Right ventricle myocardium inferior (tissue), 1 donor: ENCODE measurements at regions not wholly inside any gene's neighbourhood (a gene's known extent, or its start where the extent isn't known, plus 50 kb on each side); places are given as distances from the start of the nearest gene placed in this dataset.

Experiments
- ATAC-seq: fragments of 200-7000 bp; cut with Tn5 transposase; one replicate; pipeline ENCODE4 v1.9.1; 2020; ENCODE audit warnings: mild to moderate bottlenecking, moderate library complexity
- DNase-seq: peaks from one replicate; pipeline ENCODE4 v3.0.0; 2021; ENCODE audit errors: missing footprints
- intact Hi-C: fragments of 100-400 bp; cut with DNase I; formaldehyde crosslinking; loops from one replicate; pipeline ENCODE4 v1.11.0; 2022
- donor health status: DM: no; HTN: yes; CAD: no; lungs with severe emphysema.

- no peak for DNase-seq
- no peak for ATAC-seq
- intact Hi-C loops = loop anchor here (2.0 to 5.0 kb wide), 3 partner anchors 101 to 301 kb away; partner anchors contain the start of gene GATA6
These were observed 50.2 kb upstream of the CTAGE1 start for GRCh38 chr18:22467760-22468553.

DNA sequence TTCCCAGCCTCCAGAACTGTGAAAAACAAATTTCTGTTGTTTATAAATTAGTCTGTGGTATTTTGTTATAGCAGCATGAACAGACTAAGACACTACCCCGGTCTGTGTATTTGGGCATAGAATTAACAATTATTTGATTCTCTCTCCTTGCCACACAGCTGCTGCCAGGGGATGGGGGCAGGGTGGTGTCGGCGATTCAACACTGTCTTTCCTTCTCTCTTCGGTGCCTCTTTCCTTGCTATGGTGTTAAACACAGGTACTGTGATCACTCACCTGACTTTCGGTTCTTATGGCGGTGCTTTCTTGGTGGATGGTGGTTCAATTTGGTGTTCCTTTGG lies 50.8 kb upstream of the CTAGE1 start:
- intact Hi-C loops = loop anchor here (5.0 kb wide), 2 partner anchors 101 to 301 kb away; partner anchors contain the start of gene GATA6
- DNase-seq (no peak), ATAC-seq (no peak)

GRCh38 chr18:22469061-22469734 lies 51.5 kb upstream of the CTAGE1 start:
- no peak for ATAC-seq
- no peak for DNase-seq
- intact Hi-C loops = loop anchor here (5.0 kb wide), 2 partner anchors 102 to 302 kb away; partner anchors contain the start of gene GATA6

- no peak for ATAC-seq
- no peak for DNase-seq
- intact Hi-C loops = loop anchor here (5.0 kb wide), 3 partner anchors 103 to 303 kb away; partner anchors contain the start of gene GATA6
These were observed 52.2 kb upstream of the CTAGE1 start for GRCh38 chr18:22469926-22470247.

DNA sequence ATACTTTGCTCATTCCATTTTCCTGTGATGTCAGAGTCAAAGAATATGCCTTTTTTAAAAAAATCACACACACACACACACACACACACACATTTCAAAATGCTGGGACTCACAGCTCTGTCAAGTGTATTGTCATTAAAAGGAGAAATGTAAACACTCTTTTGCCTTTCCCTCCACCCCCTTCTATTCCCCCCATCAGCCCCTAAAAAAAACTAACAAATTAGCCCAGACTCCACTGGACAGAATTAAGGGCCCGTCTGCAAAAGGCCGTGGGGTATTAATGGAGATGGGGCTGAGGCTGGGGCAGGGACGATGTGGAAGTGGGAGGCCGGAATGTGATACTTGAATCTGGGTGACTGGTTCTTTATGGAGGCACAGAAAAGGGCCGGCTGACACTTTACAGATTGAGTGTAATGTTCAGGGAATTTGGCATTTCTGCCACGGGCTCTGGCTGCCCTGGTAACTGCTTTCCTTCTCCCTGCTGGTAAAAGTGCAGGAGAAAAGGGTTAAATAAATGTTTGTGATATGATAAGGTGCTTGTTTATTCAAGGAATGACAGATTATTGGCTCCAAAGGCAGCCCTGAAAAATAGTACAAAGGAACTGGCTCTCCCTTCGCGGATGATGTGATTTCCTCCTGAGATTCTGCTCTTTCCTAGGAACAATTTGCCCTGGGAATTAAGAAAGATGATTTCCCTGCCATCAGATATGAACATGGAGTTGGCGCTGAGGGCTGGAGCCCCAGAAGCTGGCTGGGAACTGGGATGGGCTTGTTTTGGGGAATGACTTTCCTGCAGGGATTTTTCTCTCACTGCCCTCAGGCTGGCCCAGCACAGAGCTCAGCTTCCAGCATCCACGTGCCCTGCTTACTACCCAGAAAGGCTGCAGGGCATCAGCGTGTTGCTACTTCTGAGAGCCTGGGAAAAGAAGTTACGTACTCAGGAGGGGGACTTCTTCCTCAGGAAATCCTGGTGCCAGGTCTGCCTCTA lies 52.8 kb upstream of the CTAGE1 start:
- intact Hi-C loops = loop anchor here (1.0 to 5.0 kb wide), 2 partner anchors 90 to 123 kb away; no protein-coding TSS in a partner anchor
- peak; percentile 32 for ATAC-seq
- DNase-seq = no peak

DNA sequence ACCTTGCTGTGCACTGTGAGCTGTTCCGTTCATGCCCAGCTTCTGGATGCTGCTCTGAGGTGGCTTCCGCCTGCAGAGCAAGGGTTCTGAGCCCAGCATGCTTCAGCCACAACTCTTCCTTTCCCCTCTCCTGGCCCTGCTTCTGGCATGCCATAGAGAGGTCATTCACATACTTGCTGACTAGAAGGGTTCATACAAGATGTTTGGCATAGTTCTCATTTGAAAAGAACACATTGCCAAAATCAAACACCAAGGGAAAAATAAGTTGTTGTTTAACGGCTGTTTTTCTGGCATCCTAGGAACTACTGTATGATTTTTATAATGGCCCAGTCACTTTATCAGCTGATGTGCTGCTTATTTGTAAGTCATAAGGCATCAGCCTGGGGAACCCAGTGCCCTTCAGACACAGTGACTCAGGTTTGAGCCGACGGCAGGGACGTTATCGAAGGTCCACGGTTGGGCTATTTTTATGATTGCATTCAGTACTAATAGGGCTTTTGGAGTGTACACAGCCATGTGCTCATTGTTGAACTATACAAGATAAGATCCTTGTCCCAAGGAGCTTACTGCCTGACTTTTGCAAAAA lies 53.9 kb upstream of the CTAGE1 start:
- intact Hi-C loops = loop anchor here (1.0 to 5.0 kb wide), 2 partner anchors 89 to 124 kb away; no protein-coding TSS in a partner anchor
- peak; percentile 94 for ATAC-seq
- peak; percentile 81 for DNase-seq

GRCh38 chr18:22473366-22473765 lies 55.7 kb upstream of the CTAGE1 start:
- no peak for DNase-seq
- ATAC-seq = no peak
- intact Hi-C loops = loop anchor here (5.0 kb wide), 1 partner anchor 126 kb away; no protein-coding TSS in a partner anchor

DNA sequence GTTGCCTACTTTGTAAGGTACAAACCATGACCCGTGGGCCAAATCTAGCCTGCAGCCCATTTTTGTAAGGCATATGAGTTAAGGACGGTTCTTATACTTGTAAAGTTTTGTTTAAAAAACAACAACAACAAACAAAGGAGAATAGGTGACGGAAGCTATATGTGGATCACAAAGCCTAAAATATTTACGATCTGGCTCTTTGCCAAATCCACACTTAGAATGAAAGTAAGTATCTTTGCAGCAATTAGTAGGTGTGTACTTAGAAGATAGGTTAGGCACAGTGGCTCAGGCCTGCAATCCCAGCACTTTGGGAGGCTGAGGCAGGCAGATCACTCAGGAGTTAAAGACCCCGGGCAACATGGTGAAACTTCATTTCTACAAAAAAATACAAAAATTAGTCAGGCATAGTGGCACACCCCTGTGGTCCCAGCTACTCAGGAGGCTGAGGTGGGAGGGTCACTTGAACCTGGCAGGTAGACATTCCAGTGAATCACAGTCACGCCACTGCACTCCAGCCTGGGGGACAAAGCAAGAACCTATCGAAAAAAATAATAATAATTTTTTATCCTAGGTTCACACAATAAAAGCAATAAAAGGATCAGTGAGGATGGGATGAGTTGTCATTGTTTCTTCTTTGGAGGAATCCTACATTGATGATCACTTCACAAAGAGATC lies 57.8 kb upstream of the CTAGE1 start:
- ATAC-seq = no peak
- DNase-seq = no peak
- intact Hi-C loops = no loop called here

GRCh38 chr18:22477222-22477621 lies 59.5 kb upstream of the CTAGE1 start:
- no peak for DNase-seq
- no peak for ATAC-seq
- intact Hi-C loops = no loop called here

DNA sequence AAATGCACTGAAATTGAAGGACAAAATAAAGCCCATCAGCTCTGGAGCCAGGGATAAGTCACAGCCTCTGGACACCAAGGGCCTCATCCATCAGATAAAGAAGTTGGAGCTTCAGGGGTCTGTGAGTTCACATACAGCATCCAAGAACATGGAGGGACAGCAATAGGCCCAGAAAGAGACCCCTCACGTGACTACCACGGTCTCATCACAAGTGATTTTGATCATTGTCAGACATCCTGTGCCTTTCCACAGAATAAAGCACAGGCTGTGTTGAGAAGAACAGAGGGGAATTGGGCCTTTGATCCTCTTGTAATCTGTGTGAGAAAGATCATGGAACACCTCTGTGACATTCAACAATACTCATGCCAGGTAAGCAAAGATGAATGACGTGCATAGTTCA lies 65.2 kb upstream of the CTAGE1 start:
- intact Hi-C loops = no loop called here
- ATAC-seq (no peak), DNase-seq (no peak)

DNA sequence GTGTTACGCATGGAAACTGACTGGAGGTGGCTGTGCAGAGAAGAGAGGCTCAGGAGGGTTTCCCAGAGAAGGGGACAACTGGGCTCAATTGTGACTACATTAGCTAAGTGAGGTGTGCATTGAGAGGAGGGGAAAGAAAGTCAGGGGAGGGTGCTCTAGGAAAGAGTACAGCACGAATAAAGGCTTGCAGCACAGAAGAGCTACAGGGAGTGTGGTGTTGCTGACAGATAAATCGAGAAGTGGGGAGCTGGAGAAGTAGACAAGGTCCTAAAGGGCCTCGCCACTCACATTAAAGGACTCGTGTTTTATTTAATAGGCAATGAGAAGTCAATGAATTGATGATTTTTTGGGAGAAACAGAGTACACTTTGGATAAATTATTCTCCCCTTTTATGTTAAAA lies 65.7 kb upstream of the CTAGE1 start:
- intact Hi-C loops = no loop called here
- ATAC-seq (no peak), DNase-seq (no peak)

DNA sequence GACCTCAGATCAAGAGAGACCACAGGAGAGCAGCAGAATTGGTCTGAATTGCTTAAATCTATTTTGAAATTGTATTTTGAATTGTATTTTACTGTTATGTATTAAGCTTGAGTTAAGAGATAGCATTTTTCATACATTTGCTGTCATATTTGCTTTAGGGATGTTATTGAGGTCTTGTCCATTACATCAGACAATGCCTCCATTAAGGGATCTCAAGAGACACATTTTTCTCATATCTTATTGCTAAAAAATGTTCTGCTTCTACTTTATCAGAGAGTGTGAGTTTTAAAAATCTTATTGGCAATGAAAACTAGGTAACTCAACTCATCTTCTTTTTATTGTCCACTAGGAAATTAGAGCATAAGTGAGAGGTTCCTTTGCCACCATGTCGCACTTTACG lies 66.8 kb upstream of the CTAGE1 start:
- intact Hi-C loops = no loop called here
- ATAC-seq (no peak), DNase-seq (no peak)

GRCh38 chr18:22485808-22486244 lies 68.1 kb upstream of the CTAGE1 start:
- intact Hi-C loops = loop anchor here (5.0 kb wide), 1 partner anchor 41 kb away; no protein-coding TSS in a partner anchor
- DNase-seq (no peak), ATAC-seq (no peak)

DNA sequence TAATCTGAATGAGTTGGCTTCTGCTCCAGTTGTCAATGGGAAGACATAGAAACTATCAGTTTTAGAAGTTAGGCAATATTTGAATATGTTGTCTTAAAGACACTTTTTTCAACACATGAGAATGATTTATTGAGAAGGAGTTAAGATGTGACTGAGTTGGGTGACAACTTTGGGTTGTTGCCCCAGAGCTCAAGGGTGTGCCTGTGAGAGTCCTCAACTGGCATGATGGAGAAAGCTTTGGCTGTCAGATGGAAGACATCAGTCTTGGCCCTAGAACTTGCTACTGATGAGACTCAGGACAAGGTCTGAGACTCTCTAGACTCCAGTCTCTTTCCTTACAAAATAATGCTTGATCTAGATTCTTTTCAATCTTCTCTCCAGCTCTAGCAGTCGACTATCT lies 69.0 kb upstream of the CTAGE1 start:
- DNase-seq = no peak
- no peak for ATAC-seq
- intact Hi-C loops = loop anchor here (5.0 kb wide), 1 partner anchor 41 kb away; no protein-coding TSS in a partner anchor

GRCh38 chr18:22488554-22488953 lies 70.8 kb upstream of the CTAGE1 start:
- intact Hi-C loops = loop anchor here (5.0 kb wide), 1 partner anchor 39 kb away; no protein-coding TSS in a partner anchor
- ATAC-seq (peak; percentile 91), DNase-seq (no peak)

- ATAC-seq (no peak), DNase-seq (no peak)
- intact Hi-C loops = loop anchor here (5.0 kb wide), 2 partner anchors 38 to 58 kb away; no protein-coding TSS in a partner anchor
These were observed 72.0 kb upstream of the CTAGE1 start for GRCh38 chr18:22489704-22490103.

DNA sequence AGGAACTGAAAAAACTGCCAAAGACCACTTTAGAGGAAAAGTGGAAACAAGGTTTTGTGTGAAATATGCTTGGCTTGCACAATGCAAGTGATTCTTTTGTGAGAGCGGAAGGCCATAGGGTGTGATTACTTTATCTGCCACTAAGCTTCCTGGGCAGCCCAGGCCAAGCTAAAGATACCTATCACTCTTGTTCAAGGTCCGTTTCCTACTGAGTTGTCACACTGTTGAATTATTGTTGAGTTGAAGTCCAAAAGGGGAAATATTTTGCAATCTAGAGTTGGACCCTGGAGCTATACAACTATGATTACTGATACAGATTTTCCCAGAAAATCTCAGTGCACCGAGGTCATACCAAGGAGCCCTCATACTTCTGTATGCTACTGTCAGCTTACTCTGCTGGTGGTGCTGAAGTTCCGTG lies 72.7 kb upstream of the CTAGE1 start:
- intact Hi-C loops = loop anchor here (5.0 kb wide), 1 partner anchor 57 kb away; no protein-coding TSS in a partner anchor
- DNase-seq = no peak
- no peak for ATAC-seq

- DNase-seq (no peak), ATAC-seq (no peak)
- intact Hi-C loops = loop anchor here (5.0 kb wide), 1 partner anchor 54 kb away; no protein-coding TSS in a partner anchor
These were observed 75.5 kb upstream of the CTAGE1 start for GRCh38 chr18:22493255-22493654.
